Muscle of arm (tissue), 1 donor: ENCODE measurements at regions not wholly inside any gene's neighbourhood (a gene's known extent, or its start where the extent isn't known, plus 50 kb on each side); places are given as distances from the start of the nearest gene placed in this dataset.
"Not testable (repeated sequence)": the region's sequence is repeated elsewhere in the genome, so short reads cannot be mapped to it uniquely, and the experiment has no call there.

Experiments
- DNase-seq: peaks from one replicate; pipeline ENCODE4 v3.0.0-alpha.2; 2013

DNA sequence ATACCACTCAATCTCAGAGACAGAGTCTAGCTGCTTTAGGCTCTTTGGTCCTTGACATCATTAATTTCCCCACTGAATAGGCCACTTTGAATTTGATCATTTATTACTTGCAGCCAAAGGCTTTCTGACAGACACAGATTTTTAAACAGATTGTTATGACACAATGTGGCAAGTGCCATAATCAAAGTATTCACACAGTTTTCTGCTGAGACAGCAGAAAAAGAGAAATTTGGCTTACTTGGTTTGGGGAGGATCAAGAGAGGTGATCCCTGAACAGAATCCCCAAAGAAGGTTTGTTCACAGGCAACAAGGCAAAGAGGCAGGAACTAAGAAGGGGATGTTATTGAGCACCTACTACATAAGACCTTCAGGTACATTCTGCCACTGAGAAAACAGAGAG lies 138.0 kb upstream of the TOP1 start:
- no peak for DNase-seq

DNA sequence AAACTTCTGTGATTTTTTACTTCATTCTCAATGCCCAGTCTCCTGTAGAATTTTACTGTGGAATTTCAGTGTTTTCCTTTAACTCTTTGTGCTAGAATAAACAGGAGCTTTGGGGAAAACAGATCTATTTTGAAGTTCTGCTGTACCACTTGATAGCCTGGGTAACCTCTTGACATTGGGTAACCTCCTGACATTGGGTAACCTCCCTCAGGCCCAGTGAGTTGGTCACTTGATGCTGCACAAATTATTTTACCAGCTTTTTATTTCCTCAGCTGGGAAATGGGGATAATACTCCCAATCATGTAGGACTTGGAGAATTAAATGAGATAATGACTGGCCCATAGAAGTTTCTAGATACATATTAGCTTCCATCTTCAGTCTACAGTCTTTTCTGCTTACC lies 137.3 kb upstream of the TOP1 start:
- DNase-seq: no peak

DNA sequence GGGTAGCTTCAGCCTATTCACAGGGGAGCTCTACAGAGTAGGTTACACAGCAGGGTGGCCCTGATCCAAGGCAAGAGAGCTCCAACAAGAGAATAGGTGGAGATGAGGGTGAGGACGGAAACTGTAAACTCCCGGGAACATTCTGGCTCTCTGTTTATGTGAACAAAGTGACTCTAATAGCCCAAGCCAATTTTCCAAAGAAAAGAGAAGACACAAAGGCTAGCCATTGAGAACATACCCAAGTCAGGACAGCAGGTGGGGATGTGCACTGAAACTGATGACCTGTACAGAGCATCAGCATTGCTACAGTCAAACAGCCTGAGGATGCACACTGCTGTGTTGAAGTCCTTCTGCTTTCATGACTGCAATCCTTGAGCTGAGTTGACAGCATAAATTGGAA lies 136.0 kb upstream of the TOP1 start:
- DNase-seq: no peak

DNA sequence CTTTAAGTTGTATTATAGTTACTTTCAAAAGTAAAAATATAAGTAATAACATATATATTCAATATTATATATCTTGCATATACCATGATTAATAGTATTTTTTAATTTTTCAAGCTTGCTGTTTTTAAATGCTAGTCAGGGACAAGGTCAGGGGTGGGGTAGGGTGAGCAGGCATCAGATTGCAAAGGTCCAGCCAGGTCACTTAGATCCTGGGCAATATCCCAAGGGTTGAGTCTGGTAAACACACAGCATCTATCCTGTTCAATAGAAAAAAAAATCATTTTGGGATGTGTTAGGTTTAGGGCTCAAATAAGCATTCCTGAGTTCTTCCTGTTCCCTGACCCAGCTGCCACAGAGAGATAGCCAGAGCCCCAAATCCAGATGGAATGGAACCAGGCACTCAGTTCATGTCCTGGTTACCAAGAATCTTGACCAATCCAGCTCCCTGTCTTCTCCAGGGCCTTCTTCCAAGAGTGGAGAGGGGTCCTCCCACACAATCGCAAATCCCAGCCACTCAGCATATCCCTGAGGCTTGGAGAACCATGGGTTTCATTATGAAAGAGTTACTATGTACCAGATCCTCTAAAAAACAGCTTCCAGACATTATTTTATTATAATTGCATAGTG lies 134.9 kb upstream of the TOP1 start:
- DNase-seq: no peak

DNA sequence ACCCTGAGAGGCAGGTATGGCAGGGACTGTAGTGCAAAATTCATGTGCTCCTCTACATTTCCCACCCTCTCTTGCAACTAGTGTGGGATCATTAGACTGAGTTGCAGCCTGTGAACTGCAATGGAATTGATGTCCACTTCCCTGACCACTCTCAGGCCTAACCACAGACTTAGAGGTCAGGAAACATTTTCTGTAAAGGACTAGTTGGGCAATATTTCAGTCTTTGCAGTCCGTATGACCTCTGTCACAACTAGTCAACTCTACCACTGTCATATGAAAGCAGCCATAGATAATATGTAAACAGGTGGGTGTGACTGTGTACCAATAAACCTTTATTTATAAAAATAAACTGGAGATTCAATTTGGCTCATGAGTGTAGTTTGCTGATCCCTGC lies 134.4 kb upstream of the TOP1 start:
- DNase-seq: no peak

DNA sequence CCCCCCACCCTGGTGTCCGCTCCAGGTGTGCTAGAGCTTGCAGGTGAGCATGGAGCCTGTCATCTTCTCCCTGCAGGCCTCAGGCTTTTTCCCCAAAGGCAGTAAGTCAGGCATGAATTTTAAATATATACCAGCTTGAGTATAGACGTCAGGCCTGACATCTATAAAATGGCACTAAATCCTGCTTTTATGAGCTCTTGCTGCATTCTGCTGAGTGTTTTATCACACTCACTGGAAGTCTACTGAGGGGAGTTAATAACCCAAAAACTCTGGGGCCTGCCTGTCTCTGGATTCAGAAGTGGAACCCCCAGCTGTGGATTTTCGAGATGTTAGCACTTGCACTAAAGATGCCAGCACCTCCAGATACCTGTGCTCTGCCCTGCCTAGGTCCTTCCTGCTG lies 133.4 kb upstream of the TOP1 start:
- DNase-seq: no peak

DNA sequence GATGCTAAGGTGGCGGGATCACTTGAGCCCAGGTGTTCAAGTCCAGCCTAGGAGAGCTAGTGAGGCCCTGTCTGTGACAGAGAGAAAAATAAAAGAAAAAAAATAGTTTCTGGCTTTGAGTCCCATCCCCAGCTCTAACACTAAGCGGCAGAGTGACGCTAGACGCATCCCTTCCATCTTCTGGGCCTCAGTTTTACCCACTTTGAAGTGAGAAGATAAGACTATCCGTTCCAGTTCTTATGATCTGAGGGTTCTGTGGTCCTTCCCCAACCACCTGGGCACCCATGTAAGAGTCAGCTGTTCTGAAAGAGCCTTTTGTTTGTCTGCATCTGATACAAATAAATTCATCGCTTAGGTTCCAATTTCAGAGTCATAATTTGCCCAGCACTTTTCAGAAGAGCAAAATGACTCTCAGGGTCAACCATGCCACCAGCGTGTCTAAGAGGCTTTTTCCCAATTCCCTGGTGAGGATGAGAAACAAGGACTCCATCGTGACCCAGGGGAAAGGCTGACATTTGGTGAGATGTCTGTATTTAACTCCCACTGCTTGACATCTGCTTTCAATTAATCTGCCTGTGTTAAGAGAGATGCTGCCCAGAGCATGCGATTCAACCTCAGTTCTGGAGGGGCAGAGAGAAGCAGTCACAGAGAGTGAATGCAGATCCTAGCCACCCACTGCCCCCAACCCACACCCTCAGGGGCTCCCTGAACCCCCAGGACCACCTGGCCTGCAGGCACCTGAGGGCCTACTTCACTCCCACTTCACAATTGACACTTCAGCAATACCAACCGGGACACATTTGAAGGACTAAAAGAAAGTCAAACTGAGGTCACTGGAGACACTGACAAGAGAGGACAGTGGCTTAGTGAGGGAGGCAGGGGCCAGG lies 131.6 kb upstream of the TOP1 start:
- no peak for DNase-seq

DNA sequence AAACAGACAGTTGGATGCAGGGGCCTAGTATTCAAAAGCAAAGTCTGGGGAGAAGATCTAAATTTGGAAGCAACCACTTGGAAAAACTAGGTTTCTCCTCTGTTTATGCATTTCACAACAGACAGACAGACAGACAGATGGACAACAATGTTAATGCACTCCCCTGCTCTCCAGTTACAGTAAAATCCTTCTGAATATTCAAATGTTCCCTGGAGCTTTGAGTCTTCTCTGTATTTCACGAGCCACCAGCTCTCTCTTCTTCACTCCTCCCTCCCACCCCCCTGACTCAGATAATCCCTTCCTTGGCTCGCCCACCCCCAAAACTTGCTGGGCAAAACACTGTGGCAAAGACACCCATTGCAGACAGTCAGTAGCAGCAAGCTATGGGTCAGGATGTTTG lies 129.3 kb upstream of the TOP1 start:
- no peak for DNase-seq

DNA sequence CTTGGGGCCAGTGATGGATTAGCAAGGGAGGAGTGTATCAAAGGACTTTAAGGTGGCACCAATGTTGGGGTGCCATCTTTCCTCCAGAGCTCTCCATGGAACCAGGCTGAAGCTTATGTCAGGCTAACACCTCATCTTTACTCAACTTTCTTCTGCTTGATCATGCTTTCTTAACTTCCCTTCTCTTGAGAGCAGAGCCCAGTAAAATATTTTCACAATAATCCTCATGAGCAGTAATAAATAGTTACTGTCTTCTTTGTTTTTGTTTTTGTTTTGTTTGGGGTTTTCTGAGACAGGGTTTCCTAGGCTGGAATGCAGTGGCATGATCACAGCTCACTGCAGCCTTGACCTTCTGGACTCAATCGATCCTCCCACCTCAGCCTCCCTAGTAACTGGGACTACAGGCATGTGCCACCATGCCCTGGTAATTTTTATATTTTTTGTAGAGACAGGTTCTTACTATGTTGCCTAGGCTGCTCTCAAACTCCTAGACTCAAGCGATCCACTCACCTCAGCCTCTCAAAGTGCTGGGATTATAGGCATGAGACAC lies 127.9 kb upstream of the TOP1 start:
- no peak for DNase-seq

DNA sequence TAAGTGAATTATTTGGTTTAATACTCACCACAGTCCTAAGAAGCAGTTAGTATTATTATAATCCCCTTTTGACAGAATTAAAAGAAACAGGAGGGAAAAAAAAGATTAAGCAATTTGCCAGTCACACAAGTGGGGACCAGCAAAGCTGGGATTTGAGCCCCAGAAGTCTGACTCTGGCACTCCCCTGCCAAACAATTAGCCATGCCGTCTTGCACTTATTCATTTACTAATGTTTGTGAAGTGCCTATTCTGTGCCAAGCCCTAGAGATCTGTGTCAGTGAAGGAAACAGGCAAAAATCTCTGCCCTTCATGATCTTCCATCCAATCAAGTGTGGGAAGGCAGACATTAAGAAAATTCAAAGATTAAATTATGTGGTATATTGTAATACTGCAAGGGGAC lies 126.0 kb upstream of the TOP1 start:
- DNase-seq: no peak

DNA sequence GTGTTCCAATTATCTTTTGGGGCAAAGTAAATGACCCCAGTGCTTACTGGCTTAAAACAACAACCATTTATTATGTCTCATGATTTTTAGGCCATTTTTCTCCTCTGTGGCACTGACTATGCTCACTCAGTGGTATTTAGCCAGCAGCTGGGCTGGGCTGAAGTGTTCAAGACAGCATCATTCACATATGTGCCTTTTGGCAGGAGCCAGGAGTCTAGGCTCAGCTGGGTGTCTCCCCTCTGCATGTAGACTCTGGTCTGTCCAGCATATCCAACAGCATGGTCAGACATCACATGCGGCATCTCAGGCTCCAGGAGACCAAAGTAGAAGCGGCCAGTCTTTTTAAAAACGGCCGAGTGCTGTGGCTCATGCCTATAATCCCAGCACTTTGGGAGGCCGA lies 120.3 kb upstream of the TOP1 start:
- DNase-seq: no peak

DNA sequence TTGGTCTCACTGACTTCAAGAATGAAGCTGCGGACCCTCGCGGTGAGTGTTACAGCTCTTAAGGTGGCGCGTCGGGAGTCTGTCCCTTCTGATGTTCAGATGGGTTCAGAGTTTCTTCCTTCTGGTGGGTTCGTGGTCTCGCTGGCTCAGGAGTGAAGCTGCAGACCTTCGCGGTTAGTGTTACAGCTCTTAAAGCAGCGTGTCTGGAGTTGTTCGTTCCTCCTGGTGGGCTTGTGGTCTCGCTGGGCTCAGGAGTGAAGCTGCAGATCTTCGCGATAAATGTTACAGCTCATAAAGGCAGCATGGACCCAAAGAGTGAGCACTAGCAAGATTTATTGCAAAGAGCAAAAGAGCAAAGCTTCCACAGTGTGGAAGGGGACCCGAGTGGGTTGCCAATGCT lies 119.1 kb upstream of the TOP1 start:
- not testable (repeated sequence) for DNase-seq

DNA sequence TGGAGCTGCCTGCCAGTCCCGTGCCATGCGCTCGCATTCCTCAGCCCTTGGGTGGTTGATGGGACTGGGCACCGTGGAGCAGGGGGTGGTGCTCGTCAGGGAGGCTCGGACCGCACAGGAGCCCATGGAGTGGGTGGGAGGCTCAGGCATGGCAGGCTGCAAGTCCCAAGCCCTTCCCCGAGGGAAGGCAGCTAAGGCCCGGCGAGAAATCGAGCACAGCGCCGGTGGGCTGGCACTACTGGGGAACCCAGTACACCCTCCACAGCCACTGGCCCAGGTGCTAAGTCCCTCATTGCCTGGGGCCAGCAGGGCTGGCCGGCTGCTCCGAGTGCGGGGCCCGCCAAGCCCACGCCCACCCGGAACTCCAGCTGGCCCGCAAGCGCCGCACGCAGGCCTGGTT lies 118.2 kb upstream of the TOP1 start:
- not testable (repeated sequence) for DNase-seq

DNA sequence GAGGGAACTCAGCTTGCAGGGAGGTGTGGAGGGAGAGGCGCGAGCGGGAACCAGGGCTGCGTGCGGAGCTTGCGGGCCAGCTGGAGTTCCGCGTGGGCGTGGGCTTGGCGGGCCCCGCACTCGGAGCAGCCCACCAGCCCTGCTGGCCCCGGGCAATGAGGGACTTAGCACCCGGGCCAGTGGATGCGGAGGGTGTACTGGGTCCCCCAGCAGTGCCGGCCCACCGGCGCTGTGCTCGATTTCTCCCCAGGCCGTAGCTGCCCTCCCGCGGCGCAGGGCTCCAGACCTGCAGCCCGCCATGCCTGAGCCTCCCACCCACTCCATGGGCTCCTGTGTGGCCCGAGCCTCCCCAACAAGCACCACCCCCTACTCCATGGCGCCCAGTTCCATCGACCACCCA lies 117.5 kb upstream of the TOP1 start:
- not testable (repeated sequence) for DNase-seq

DNA sequence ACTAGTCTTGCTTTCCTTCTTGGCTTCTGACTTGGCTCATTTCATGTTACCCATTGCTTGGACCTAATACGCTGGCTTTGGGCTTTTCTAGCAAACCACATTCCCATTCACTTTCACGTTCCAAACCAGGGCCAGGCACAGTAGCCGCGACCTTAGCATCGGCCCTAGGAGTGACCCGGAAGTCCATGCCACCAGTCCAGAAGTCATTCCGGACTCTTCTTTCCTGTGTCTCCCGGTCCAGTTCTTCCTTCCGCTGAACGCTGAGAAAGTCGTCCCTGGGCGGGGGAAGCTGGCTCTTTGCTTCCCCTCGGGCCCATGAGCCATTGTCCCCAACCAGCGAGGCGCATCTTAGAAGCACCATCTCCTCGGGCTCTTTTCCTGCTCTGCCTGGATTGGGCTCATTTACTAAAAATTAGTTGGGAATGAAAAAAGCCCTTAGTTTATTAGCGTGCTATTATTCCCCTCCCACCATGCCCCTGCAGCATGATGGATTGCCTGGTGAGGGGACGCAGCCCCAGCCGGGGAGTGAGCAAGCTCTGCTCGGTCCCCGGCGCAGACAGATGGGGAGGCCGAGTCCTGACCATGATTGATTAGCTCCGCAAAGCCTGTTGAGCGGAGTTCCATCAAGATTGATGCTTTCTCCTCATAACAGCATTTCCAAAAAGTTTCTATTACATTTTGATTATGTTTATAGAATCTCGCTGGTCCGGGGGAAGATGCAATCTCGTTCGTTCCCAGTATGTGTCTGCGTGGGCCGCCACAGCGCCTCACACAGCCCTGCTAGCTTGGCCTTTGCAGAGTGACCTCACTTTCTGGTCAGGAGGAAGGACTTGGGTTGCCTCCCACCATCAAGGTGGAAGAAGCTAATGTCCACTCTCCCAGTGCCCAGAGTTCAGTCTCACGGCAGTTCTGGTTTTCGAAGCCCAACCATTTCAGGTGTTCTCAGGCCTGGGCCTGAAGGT lies 115.1 kb upstream of the TOP1 start:
- DNase-seq: no peak

DNA sequence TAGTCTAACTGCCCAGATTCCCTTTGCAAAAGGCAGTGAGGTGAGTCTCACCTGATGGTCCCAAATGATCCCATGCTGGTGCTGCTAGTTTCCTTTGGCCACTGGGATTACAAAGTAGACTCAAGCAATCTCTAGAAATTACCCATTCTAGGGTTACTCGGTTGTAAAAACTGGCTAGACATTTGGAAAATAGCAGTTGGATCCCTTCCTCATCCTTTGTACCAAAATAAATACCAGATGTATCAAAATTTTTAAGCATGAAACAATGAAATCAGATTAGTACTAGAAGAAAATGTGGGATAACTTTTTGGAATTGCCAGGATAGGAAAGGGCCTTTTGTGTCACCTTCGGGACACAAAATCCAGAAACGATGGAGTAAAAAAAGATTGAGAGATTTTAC lies 112.9 kb upstream of the TOP1 start:
- no peak for DNase-seq

DNA sequence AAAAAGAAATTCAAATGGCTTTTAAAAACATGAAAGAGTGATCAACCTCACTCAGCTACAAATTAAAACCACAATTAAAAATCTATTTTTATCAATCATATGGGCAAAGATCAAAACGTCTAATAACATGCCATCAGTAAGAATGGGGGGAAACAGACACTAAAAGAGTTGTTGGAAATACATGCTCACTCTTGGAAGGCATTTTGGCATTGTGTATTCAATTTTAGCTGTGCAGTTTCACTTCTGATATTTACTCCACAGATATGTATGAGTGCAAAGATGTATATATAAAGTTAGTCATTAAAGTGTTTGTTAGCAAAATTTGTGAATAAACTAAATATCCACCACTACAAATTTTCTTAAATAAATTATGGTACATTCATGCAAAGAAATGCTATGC lies 112.3 kb upstream of the TOP1 start:
- DNase-seq: no peak

DNA sequence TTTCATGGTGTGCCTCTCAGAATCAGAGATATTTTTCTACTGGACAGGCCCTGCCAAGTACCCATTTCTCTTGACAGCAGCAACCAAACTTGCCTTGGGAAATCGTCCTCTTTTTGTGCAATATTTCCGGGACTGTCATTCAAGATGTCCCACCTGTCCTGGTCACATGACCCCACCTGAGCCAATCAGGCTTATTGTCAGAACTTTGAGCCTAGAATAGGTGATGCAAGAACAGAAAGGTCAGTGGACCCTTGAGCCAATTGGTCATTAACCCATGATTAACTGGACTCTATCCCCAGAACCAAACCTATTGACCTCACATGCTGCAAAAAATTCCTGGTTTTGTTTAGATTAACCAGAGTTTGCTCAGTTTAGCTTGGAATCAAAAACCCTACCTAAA lies 108.3 kb upstream of the TOP1 start:
- no peak for DNase-seq

DNA sequence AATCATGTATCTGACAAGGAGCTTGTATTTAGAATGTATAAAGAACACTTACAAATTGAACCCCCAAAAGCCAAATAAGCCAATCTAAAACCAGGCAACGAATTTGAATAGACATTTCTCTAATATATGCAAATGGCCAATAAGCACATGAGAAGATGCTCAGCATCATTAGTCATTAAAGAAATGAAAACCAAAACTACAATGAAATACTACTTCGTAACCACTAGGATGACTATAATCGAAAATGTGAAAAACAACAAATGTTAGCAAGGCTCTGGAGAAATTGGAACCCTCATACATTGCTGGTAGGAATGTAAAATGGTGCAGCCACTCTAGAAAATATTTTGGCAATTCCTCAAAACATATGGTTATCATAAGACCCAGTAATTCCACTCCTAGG lies 105.8 kb upstream of the TOP1 start:
- DNase-seq: no peak

DNA sequence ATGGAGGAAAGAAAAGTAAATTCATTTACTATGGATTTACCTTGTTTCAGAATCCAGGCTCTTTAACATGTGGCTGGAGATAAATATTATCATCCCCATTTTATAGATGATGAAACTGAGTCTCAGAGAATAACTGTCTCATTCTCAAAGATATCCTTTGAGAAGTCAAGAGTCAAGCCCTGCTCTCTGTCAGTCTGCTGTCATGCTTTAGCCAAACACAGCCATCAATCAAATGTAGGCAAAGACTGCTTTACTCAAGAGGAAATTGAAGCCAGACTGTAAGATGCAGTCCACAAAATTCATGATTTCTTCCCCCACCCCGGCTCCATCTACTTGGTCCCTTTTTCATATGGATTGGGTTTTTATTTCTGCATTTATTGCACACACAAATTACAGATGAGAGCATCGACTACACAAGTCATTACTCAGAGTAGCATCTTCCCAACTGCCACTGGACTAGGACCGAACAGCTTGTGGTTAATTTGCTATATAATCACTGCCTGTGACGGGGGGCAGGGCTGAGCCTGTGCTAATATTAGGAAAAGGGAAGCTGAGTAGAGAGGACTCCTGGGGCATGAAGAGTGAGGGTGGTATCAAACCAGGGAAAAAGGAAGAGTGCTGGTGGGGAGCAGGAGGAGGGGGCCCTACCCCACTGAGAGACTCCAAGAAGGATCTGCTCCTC lies 102.7 kb upstream of the TOP1 start:
- DNase-seq: no peak

DNA sequence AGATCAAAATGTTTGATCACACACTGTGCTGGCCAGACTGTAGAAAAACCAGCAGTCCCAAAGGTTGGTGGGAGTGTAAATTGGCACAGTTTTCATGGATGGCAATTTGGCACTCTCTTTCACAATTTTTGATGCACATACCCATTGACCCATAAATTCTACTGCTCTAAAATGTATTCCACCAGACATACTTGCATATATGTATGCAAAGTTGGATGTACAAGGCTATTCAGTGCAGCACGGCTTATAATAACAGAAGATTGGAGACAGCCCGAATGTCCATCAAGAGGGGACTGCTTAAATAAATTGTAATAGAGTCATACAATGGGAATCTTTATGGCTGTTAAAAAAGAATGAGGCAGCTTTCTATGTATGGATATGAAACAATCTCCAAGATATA lies 101.7 kb upstream of the TOP1 start:
- no peak for DNase-seq

DNA sequence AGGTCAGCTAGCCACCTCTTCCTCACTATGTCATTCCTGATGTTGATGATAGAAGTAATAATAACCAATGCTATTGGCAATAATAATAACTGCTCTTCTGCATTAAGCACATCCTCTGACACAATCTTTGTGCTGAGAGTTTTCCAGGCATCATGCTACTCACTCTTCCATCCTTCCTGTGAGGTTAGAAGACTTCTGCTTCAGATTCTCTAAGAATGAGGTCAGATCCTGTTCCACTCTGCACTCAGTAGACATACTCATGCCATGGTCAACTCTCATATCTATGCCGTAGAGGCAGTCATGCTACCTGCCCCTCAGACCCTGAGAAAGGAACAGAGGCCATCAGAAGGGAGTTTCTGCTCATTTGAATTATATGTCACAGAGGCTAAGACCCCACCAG lies 98.1 kb upstream of the TOP1 start:
- no peak for DNase-seq
